ENCODE measurements at regions not wholly inside any gene's neighbourhood (a gene's known extent, or its start where the extent isn't known, plus 50 kb on each side); places are given as distances from the start of the nearest gene placed in this dataset.

- DNase-seq (ENCODE audit: extremely low read depth, insufficient read length): no peak
- no peak for TF ChIP-seq CTCF (IDR thresholded peaks at IDR 0.05; ENCODE audit: insufficient read depth, low read length, poor library complexity, severe bottlenecking)
- H3K36me3 ChIP-seq (ENCODE audit: control insufficient read depth, insufficient read depth, low read length): no peaks in the 10 kb centered on the region
- no peaks in the 10 kb centered on the region for H3K27me3 ChIP-seq (replicated peaks; ENCODE audit: control insufficient read depth, insufficient read depth, low read length)
- no peak overlapping the region for H3K4me3 ChIP-seq (replicated peaks; ENCODE audit: low read depth, low read length)
These were observed 60.5 kb upstream of the SHISAL1 start for GRCh38 chr22:44373234-44373633.

DNA sequence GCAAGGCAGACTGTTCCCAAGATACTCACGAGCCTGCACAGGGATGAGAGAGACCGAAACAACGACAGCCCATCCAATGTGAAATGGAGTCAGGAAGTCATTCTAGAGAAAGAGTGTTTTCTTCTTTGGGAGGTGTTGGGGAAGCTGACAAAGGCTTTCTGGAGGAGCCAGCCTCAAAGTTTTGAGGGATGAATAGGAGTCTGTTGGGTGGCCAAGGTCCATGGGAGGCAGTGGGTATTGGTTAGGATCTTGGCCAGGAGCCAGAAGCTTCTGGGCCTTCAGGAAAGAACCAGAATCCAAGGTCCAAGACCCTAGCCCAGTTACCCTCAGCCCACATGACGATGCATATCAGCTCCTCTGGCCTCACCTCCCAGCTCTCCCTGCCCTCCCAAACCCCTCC, 59.9 kb upstream of the SHISAL1 start:
- no peak for TF ChIP-seq CTCF (IDR thresholded peaks at IDR 0.05; ENCODE audit: insufficient read depth, low read length, poor library complexity, severe bottlenecking)
- Histone ChIP-seq H3K4me3 (replicated peaks; ENCODE audit: low read depth, low read length) (no peak overlapping the region), H3K27me3 (replicated peaks; ENCODE audit: control insufficient read depth, insufficient read depth, low read length) (no peaks in the 10 kb centered on the region), H3K36me3 (ENCODE audit: control insufficient read depth, insufficient read depth, low read length) (no peaks in the 10 kb centered on the region)
- no peak for DNase-seq (ENCODE audit: extremely low read depth, insufficient read length)

DNA sequence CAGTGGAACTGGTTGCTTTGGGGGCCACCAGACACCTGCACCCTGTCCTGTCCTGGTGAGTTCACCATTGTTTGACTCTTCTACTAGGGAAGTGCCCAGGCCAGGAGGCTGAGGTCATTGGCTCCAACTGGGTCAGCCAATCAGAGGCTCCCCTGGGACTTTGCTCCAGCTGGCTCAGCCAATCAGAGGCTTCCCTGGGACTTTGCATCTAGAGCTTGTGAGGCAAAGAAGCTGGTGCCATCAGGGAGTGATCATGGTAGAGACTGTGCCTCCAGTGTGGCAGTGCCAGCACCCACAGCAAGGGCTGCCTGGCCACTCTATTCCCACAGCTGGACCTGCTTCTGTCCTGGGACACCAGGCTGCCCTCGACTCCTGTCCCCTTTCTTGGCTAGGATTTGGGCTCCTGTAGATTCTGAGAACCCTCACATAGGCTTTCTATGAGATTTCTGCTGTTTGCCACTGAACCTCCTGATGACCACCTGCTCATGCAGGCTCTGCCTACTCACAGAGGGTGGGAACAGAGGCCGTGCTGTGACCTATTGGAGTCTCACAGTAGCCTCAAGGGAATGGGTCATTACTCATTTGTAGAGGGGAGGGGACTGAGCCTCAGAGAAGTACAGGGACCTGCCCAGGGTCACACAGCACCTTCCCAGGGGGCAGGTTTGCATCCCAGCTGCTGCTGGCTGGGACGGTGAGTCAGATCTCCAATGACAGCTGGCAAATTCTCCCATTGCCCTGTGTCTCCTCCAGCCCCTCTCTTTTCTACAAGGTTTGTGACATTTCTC, 59.2 kb upstream of the SHISAL1 start:
- Histone ChIP-seq H3K4me3 (replicated peaks; ENCODE audit: low read depth, low read length) (no peak overlapping the region), H3K36me3 (ENCODE audit: control insufficient read depth, insufficient read depth, low read length) (no peaks in the 10 kb centered on the region), H3K27me3 (replicated peaks; ENCODE audit: control insufficient read depth, insufficient read depth, low read length) (no peaks in the 10 kb centered on the region)
- DNase-seq (ENCODE audit: extremely low read depth, insufficient read length): no peak
- no peak for TF ChIP-seq CTCF (IDR thresholded peaks at IDR 0.05; ENCODE audit: insufficient read depth, low read length, poor library complexity, severe bottlenecking)

DNA sequence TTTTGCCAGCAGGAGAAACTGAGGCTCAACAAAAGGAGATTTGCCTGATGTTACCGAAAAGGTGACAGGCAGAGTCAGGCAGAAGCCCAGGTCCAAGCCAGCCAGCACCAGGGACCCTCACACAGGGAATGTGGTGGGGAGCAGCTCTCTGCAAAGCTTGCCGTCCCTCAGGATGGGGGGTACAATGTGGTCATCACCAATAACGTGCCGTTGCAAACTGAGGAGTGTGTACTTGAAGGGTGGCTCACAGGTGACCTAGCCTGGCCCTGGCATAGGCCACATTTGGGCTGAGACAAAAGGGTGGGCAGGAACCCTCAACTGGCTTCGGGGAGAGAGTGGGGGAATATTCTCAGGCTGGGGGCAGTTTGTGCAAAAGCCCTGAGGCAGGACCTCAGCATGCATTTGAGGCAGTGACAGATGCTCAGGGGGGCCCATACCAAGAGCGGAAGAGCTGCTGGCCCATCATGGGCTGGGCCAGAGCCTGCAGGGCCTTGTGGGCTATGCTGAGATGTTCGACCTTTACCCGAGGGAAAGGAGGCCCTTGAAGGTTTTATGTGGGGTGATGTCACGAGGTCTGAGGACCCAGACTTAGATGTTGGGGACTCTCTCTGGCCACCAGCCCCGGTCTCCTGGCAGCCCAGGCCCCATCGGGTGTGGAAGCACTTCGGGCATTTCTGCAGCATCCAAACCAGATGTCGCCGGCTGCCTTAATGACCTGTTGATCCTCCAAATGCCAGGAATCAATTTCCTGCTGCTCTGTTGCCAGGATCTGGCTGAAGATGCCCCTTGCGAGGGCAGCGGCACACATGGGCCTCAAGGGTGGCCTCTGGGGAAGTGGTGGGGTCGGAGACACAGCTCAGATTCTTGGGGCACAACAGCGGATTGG, 57.4 kb upstream of the SHISAL1 start:
- Histone ChIP-seq H3K27me3 (replicated peaks; ENCODE audit: control insufficient read depth, insufficient read depth, low read length) (no peaks in the 10 kb centered on the region), H3K4me3 (replicated peaks; ENCODE audit: low read depth, low read length) (no peak overlapping the region), H3K36me3 (ENCODE audit: control insufficient read depth, insufficient read depth, low read length) (no peaks in the 10 kb centered on the region)
- DNase-seq (ENCODE audit: extremely low read depth, insufficient read length): no peak
- TF ChIP-seq CTCF (IDR thresholded peaks at IDR 0.05; ENCODE audit: insufficient read depth, low read length, poor library complexity, severe bottlenecking): no peak

DNA sequence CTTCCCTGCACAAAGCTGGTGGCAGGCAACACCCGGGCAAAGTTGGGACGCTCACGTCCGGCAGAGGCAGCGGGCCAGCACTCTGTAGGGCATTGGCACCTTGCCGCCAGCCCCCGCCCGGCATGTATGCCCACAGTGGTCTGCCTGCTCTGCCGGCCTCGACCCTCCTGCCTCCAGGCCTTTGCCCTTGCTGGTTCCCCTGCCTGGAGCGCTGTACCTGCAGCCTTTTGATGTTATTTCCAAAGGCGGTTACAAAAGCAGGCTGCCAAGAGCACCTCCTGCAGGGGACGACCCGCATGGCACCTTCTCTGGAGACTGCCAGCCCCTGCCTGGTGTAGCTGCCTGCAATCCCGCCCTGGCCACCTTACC, 56.5 kb upstream of the SHISAL1 start:
- no peak for DNase-seq (ENCODE audit: extremely low read depth, insufficient read length)
- no peaks in the 10 kb centered on the region; the same call in 1 of the 2 replicates for H3K27me3 ChIP-seq (replicated peaks; ENCODE audit: control insufficient read depth, insufficient read depth, low read length)
- no peak for TF ChIP-seq CTCF (IDR thresholded peaks at IDR 0.05; ENCODE audit: insufficient read depth, low read length, poor library complexity, severe bottlenecking)
- no peak overlapping the region for H3K4me3 ChIP-seq (replicated peaks; ENCODE audit: low read depth, low read length)
- no peaks in the 10 kb centered on the region for H3K36me3 ChIP-seq (ENCODE audit: control insufficient read depth, insufficient read depth, low read length)

Measured in GM06990 (cell line).